SU-DHL-6 (cell line): ENCODE measurements at regions not wholly inside any gene's neighbourhood (a gene's known extent, or its start where the extent isn't known, plus 50 kb on each side); places are given as distances from the start of the nearest gene placed in this dataset.

ENCODE experiments used
- EZH2phosphoT487 ChIP-seq: fragments of 200-600 bp; sonication (generic), shearing (Covaris generic); conservative IDR thresholded peaks from 2 replicates; pipeline ENCODE4 v1.6.1; 2018; ENCODE audit warnings: mild to moderate bottlenecking, antibody characterized with exemption, low read length, moderate library complexity, mixed read lengths
- TF ChIP-seq, protein P1 (sequence below): fragments of 200-600 bp; sonication (generic); IDR thresholded peaks from one replicate; pipeline ENCODE4 v1.5.1; 2017; ENCODE audit warnings: antibody characterized with exemption, mild to moderate bottlenecking, low read length, moderate library complexity; ENCODE audit not compliant: insufficient read depth, poor library complexity, severe bottlenecking

DNA sequence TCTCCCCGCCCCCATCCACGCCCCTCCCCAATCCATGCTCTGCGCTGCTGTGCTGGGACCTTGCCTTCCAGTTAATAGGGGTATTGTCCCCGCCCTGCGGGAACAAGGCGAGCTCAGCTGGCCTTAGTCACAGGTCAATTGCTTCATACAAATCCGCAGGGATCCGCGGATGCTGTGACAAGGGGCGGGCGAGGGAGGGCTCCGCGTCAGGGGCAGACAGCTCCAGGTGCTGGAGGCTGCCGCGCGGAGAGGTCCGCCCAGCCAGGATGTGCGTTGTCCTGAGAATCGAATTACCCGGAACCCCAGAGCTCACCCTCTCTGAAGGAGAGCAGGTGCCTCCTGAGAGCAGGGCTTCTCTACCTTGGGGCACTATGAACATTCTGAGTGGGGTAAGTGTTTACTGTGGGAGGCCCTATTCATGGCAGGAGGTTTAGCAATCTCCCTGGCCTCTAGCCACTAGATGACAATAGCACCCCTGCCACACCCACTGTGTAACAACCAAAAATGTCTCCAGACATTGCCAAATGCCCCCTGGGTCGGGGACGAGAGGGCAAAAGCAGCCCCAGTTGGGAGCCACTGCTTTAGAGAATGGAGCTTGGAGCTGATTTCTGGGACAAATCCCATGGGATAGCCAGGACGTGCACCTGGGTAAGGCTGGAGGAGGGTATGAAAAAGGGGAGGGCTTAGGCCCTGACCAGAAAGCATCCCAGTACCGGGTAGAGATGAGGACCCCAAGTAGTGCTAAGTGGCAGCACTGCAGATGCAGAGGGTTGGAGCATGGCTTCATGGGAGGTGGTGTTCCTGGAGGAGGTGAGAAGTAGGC lies 138.2 kb downstream of the CYLD start:
- TF ChIP-seq, protein P1, sequence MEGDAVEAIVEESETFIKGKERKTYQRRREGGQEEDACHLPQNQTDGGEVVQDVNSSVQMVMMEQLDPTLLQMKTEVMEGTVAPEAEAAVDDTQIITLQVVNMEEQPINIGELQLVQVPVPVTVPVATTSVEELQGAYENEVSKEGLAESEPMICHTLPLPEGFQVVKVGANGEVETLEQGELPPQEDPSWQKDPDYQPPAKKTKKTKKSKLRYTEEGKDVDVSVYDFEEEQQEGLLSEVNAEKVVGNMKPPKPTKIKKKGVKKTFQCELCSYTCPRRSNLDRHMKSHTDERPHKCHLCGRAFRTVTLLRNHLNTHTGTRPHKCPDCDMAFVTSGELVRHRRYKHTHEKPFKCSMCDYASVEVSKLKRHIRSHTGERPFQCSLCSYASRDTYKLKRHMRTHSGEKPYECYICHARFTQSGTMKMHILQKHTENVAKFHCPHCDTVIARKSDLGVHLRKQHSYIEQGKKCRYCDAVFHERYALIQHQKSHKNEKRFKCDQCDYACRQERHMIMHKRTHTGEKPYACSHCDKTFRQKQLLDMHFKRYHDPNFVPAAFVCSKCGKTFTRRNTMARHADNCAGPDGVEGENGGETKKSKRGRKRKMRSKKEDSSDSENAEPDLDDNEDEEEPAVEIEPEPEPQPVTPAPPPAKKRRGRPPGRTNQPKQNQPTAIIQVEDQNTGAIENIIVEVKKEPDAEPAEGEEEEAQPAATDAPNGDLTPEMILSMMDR: no peak
- no peak for TF ChIP-seq EZH2phosphoT487
